ENCODE measurements at regions not wholly inside any gene's neighbourhood (a gene's known extent, or its start where the extent isn't known, plus 50 kb on each side); places are given as distances from the start of the nearest gene placed in this dataset.

- no peak overlapping the region for H3K4me3 Mint-ChIP-seq
- H3K36me3 Mint-ChIP-seq, result no peaks in the 10 kb centered on the region
- H3K9me3 Mint-ChIP-seq, result no peaks in the 10 kb centered on the region
- no peak overlapping the region for H3K27ac Mint-ChIP-seq
- DNase-seq (ENCODE audit: low spot score) (no peak), ATAC-seq (no peak)
- H3K27me3 Mint-ChIP-seq, result peaks cover 7 to 14% of the 10 kb centered on the region in 2 donors
- H3K4me1 Mint-ChIP-seq (ENCODE audit: low read depth in 2 of 2), result no peaks in the 10 kb centered on the region
Measured at GRCh38 chr9:86773422-86773945, 173.8 kb downstream of the GAS1 start.

- H3K4me1 Mint-ChIP-seq (ENCODE audit: low read depth in 2 of 2), result no peaks in the 10 kb centered on the region
- H3K27ac Mint-ChIP-seq, result no peak overlapping the region
- H3K36me3 Mint-ChIP-seq, result no peaks in the 10 kb centered on the region
- peaks cover 8 to 10% of the 10 kb centered on the region in 2 donors for H3K27me3 Mint-ChIP-seq
- H3K4me3 Mint-ChIP-seq, result no peak overlapping the region
- no peak for ATAC-seq
- no peaks in the 10 kb centered on the region for H3K9me3 Mint-ChIP-seq
- no peak for DNase-seq (ENCODE audit: low spot score)
Measured at GRCh38 chr9:86772635-86772993, 174.7 kb downstream of the GAS1 start.

- no peak overlapping the region for H3K4me3 Mint-ChIP-seq
- H3K4me1 Mint-ChIP-seq (ENCODE audit: low read depth in 2 of 2), result no peaks in the 10 kb centered on the region
- no peaks in the 10 kb centered on the region for H3K9me3 Mint-ChIP-seq
- H3K27ac Mint-ChIP-seq, result no peak overlapping the region
- DNase-seq (ENCODE audit: low spot score) (no peak), ATAC-seq (no peak)
- H3K27me3 Mint-ChIP-seq, result peaks cover 8 to 10% of the 10 kb centered on the region in 2 donors
- H3K36me3 Mint-ChIP-seq, result no peaks in the 10 kb centered on the region
Measured at GRCh38 chr9:86771941-86772634, 175.2 kb downstream of the GAS1 start.

- H3K9me3 Mint-ChIP-seq, result no peaks in the 10 kb centered on the region
- no peak overlapping the region for H3K27ac Mint-ChIP-seq
- ATAC-seq (peak in 1 of 2 donors; percentile 32), DNase-seq (ENCODE audit: low spot score) (no peak)
- peaks cover 8 to 10% of the 10 kb centered on the region in 2 donors for H3K27me3 Mint-ChIP-seq
- H3K36me3 Mint-ChIP-seq, result no peaks in the 10 kb centered on the region
- H3K4me1 Mint-ChIP-seq (ENCODE audit: low read depth in 2 of 2), result no peaks in the 10 kb centered on the region
- H3K4me3 Mint-ChIP-seq, result no peak overlapping the region
Measured at GRCh38 chr9:86771420-86771819, 175.9 kb downstream of the GAS1 start.

- ATAC-seq (no peak), DNase-seq (ENCODE audit: low spot score) (no peak)
- no peaks in the 10 kb centered on the region for H3K9me3 Mint-ChIP-seq
- no peak overlapping the region for H3K4me3 Mint-ChIP-seq
- no peaks in the 10 kb centered on the region for H3K4me1 Mint-ChIP-seq (ENCODE audit: low read depth in 2 of 2)
- H3K27me3 Mint-ChIP-seq, result peaks cover 6 to 10% of the 10 kb centered on the region in 2 donors
- no peak overlapping the region for H3K27ac Mint-ChIP-seq
- no peaks in the 10 kb centered on the region for H3K36me3 Mint-ChIP-seq
Measured at GRCh38 chr9:86768709-86769108, 178.6 kb downstream of the GAS1 start.

- ATAC-seq, result no peak
- no peaks in the 10 kb centered on the region for H3K9me3 Mint-ChIP-seq
- H3K4me1 Mint-ChIP-seq (ENCODE audit: low read depth in 2 of 2), result no peaks in the 10 kb centered on the region
- no peak overlapping the region for H3K4me3 Mint-ChIP-seq
- no peak overlapping the region for H3K27ac Mint-ChIP-seq
- no peak for DNase-seq (ENCODE audit: low spot score)
- no peaks in the 10 kb centered on the region for H3K36me3 Mint-ChIP-seq
- H3K27me3 Mint-ChIP-seq, result peaks cover 9 to 17% of the 10 kb centered on the region in 2 donors
Measured at GRCh38 chr9:86768020-86768419, 179.3 kb downstream of the GAS1 start.

- Mint-ChIP-seq H3K4me1 (ENCODE audit: low read depth in 2 of 2) (no peaks in the 10 kb centered on the region), H3K27ac (no peak overlapping the region), H3K27me3 (peaks cover 9 to 17% of the 10 kb centered on the region in 2 donors), H3K4me3 (no peak overlapping the region), H3K9me3 (no peaks in the 10 kb centered on the region), H3K36me3 (no peaks in the 10 kb centered on the region)
- ATAC-seq (no peak), DNase-seq (ENCODE audit: low spot score) (no peak)
Measured at GRCh38 chr9:86767373-86767772, 179.9 kb downstream of the GAS1 start.

- no peak overlapping the region for H3K4me3 Mint-ChIP-seq
- DNase-seq (ENCODE audit: low spot score) (no peak), ATAC-seq (no peak)
- H3K27me3 Mint-ChIP-seq, result peaks cover 9 to 17% of the 10 kb centered on the region in 2 donors
- H3K4me1 Mint-ChIP-seq (ENCODE audit: low read depth in 2 of 2), result no peaks in the 10 kb centered on the region
- H3K36me3 Mint-ChIP-seq, result no peaks in the 10 kb centered on the region
- H3K27ac Mint-ChIP-seq, result no peak overlapping the region
- H3K9me3 Mint-ChIP-seq, result no peaks in the 10 kb centered on the region
Measured at GRCh38 chr9:86766912-86767311, 180.4 kb downstream of the GAS1 start.

GRCh38 chr9:86766511-86766910 is 180.8 kb downstream of the GAS1 start:
- no peak for ATAC-seq
- Mint-ChIP-seq H3K4me1 (ENCODE audit: low read depth in 2 of 2) (no peaks in the 10 kb centered on the region), H3K27ac (no peak overlapping the region), H3K9me3 (no peaks in the 10 kb centered on the region), H3K36me3 (no peaks in the 10 kb centered on the region), H3K27me3 (peaks cover 9 to 17% of the 10 kb centered on the region in 2 donors), H3K4me3 (no peak overlapping the region)
- DNase-seq (ENCODE audit: low spot score), result no peak

GRCh38 chr9:86765746-86766430 is 181.4 kb downstream of the GAS1 start:
- Mint-ChIP-seq H3K4me1 (ENCODE audit: low read depth in 2 of 2) (no peaks in the 10 kb centered on the region), H3K9me3 (no peaks in the 10 kb centered on the region)

GRCh38 chr9:86764671-86765343 is 182.5 kb downstream of the GAS1 start:
- Mint-ChIP-seq H3K4me3 (no peak overlapping the region), H3K4me1 (ENCODE audit: low read depth in 2 of 2) (no peaks in the 10 kb centered on the region), H3K27ac (no peak overlapping the region), H3K9me3 (no peaks in the 10 kb centered on the region), H3K27me3 (peaks cover 8 to 26% of the 10 kb centered on the region in 2 donors), H3K36me3 (no peaks in the 10 kb centered on the region)
- DNase-seq (ENCODE audit: low spot score) (no peak), ATAC-seq (peak; percentile 41 to 43)

More at GRCh38 chr9:86765746-86766430, 181.4 kb downstream of the GAS1 start:
- ATAC-seq (no peak), DNase-seq (ENCODE audit: low spot score) (no peak)
- Mint-ChIP-seq H3K27ac (no peak overlapping the region), H3K36me3 (no peaks in the 10 kb centered on the region), H3K4me3 (no peak overlapping the region), H3K27me3 (peaks cover 6 to 17% of the 10 kb centered on the region in 2 donors)

- H3K9me3 Mint-ChIP-seq, result no peaks in the 10 kb centered on the region
- H3K36me3 Mint-ChIP-seq, result no peaks in the 10 kb centered on the region
- no peaks in the 10 kb centered on the region for H3K4me1 Mint-ChIP-seq (ENCODE audit: low read depth in 2 of 2)
- no peak overlapping the region for H3K4me3 Mint-ChIP-seq
- ATAC-seq (no peak), DNase-seq (ENCODE audit: low spot score) (no peak)
- peaks cover 8 to 28% of the 10 kb centered on the region in 2 donors for H3K27me3 Mint-ChIP-seq
- H3K27ac Mint-ChIP-seq, result no peak overlapping the region
Measured at GRCh38 chr9:86764221-86764624, 183.1 kb downstream of the GAS1 start.

- Mint-ChIP-seq H3K27me3 (peaks cover 9 to 28% of the 10 kb centered on the region in 2 donors), H3K4me1 (ENCODE audit: low read depth in 2 of 2) (no peaks in the 10 kb centered on the region), H3K36me3 (no peaks in the 10 kb centered on the region), H3K4me3 (no peak overlapping the region), H3K27ac (no peak overlapping the region), H3K9me3 (no peaks in the 10 kb centered on the region)
- no peak for ATAC-seq
- no peak for DNase-seq (ENCODE audit: low spot score)
Measured at GRCh38 chr9:86763791-86764190, 183.5 kb downstream of the GAS1 start.

GRCh38 chr9:86757382-86757720 is 190.0 kb downstream of the GAS1 start:
- ATAC-seq, result no peak
- Mint-ChIP-seq H3K4me3 (no peak overlapping the region), H3K9me3 (no peaks in the 10 kb centered on the region), H3K4me1 (ENCODE audit: low read depth in 2 of 2) (no peaks in the 10 kb centered on the region), H3K36me3 (no peaks in the 10 kb centered on the region), H3K27ac (no peak overlapping the region), H3K27me3 (peaks cover 11 to 32% of the 10 kb centered on the region in 2 donors)
- DNase-seq (ENCODE audit: low spot score), result no peak

Data from natural killer cell treated with Interleukin-12 subunit alpha and Interleukin-12 subunit beta and Interleukin-15 and Interleukin-18, amount 100 ng/mL, for 72 hours (primary cell).